NB4 (cell line): ENCODE measurements at regions not wholly inside any gene's neighbourhood (a gene's known extent, or its start where the extent isn't known, plus 50 kb on each side); places are given as distances from the start of the nearest gene placed in this dataset.

Experiments used
- DNase-seq: peaks from one replicate; pipeline ENCODE4 v3.0.0; 2010; ENCODE audit warnings: low read depth
- H3K4me3 ChIP-seq: one replicate; pipeline ENCODE4 v1.5.1; 2011; ENCODE audit warnings: mild to moderate bottlenecking, low read depth, low read length, moderate library complexity
- MYC ChIP-seq: IDR thresholded peaks from 2 replicates; pipeline ENCODE4 v1.6.1; 2011; ENCODE audit warnings: low read depth, low read length
- POLR2A ChIP-seq: IDR thresholded peaks from 2 replicates; pipeline ENCODE4 v1.6.1; 2011; ENCODE audit warnings: mild to moderate bottlenecking; ENCODE audit not compliant: insufficient read length; ENCODE audit errors: extremely low read depth
- TF ChIP-seq, protein P1 (sequence below): IDR thresholded peaks from one replicate; pipeline ENCODE4 v1.5.1; 2012; ENCODE audit warnings: low read depth, low read length
- TF ChIP-seq, protein P2 (sequence below): IDR thresholded peaks from 2 replicates; pipeline ENCODE4 v1.6.1; 2011; ENCODE audit warnings: low read depth, low read length

DNA sequence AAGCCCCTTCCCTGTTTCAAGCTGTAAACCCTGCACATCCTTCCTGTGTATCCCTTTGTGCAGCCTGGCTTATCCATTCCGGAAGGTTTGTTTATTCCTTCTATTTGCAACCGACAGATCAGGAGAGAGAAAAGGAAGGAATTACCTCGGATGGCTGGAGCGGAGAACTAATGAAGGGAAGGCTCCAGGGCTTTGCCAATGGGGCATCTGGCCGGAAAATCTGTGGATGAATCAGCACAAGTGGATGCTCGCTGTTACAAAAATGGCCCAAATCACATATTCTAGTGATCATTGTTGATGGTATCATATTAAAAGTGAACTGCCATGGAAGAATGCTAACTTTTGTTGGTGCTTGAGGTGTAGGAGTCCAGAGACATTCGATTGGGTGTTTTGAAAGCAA, 97.1 kb downstream of the AQP4 start:
- DNase-seq: no peak
- TF ChIP-seq, protein P1, sequence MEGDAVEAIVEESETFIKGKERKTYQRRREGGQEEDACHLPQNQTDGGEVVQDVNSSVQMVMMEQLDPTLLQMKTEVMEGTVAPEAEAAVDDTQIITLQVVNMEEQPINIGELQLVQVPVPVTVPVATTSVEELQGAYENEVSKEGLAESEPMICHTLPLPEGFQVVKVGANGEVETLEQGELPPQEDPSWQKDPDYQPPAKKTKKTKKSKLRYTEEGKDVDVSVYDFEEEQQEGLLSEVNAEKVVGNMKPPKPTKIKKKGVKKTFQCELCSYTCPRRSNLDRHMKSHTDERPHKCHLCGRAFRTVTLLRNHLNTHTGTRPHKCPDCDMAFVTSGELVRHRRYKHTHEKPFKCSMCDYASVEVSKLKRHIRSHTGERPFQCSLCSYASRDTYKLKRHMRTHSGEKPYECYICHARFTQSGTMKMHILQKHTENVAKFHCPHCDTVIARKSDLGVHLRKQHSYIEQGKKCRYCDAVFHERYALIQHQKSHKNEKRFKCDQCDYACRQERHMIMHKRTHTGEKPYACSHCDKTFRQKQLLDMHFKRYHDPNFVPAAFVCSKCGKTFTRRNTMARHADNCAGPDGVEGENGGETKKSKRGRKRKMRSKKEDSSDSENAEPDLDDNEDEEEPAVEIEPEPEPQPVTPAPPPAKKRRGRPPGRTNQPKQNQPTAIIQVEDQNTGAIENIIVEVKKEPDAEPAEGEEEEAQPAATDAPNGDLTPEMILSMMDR: no peak
- TF ChIP-seq, protein P2, sequence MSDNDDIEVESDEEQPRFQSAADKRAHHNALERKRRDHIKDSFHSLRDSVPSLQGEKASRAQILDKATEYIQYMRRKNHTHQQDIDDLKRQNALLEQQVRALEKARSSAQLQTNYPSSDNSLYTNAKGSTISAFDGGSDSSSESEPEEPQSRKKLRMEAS: no peak
- TF ChIP-seq MYC: no peak
- TF ChIP-seq POLR2A: no peak
- no peak overlapping the region for H3K4me3 ChIP-seq

DNA sequence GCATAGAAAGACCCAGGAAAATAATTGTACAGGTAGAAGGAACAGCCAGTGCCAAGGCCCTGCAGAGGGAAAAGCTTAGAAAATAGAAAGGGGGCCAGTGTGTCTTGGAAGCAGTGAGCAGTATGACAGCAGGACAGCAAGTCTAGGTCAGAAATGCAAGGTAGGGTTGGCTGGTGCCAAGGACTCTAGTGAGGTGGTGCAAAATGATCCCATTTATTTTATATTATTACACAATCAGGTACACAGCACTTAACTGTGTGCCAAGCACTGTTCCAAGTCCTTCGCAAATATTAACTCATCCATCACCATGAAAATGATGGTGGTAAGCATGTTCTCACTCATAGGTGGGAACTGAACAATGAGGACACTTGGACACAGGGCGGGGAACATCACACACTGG, 100.0 kb downstream of the AQP4 start:
- H3K4me3 ChIP-seq: no peak overlapping the region
- no peak for TF ChIP-seq POLR2A
- TF ChIP-seq, protein P2: no peak
- TF ChIP-seq MYC: no peak
- TF ChIP-seq, protein P1: no peak
- no peak for DNase-seq

DNA sequence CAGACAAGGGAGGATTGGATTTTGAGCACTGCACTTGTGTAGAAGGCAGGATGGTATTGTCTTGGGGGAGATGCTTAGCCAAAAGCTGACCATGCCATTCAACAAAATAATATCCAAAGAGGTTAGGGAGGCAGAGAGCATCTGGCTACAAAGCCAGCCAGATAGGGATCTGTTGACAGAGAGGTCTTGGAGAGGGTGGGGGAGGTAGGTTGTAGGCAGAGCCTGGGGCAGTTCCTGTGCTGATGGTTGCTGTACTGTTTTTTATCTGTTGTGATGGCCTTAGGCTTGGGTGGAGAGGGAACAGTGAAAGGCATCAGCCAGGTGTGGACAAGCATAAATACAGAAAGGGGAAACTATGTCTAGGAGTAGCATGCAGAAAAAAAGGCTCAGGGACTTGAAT, 100.9 kb downstream of the AQP4 start:
- no peak for TF ChIP-seq POLR2A
- TF ChIP-seq, protein P1: no peak
- TF ChIP-seq, protein P2: no peak
- no peak for TF ChIP-seq MYC
- DNase-seq: no peak
- H3K4me3 ChIP-seq: no peak overlapping the region

DNA sequence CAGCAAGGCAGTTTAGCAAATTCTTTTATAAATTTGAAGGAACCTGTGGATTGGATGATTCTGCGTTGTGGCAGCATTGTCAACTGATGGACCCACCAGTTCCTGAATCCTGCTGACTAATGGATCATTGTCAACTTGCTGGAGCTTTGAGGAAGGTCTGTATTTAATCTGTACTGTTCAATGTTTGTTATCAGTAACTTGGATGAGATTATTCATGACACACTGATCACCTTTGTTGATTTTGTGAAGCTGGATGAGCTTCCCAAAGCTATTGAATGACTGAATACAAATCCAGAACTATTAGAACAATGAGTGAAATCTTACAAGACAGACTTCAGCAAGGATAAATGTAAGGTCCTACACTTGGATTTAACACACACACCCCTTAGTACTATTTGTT, 101.3 kb downstream of the AQP4 start:
- H3K4me3 ChIP-seq: no peak overlapping the region
- no peak for DNase-seq
- TF ChIP-seq, protein P2: no peak
- no peak for TF ChIP-seq MYC
- TF ChIP-seq, protein P1: no peak
- no peak for TF ChIP-seq POLR2A

DNA sequence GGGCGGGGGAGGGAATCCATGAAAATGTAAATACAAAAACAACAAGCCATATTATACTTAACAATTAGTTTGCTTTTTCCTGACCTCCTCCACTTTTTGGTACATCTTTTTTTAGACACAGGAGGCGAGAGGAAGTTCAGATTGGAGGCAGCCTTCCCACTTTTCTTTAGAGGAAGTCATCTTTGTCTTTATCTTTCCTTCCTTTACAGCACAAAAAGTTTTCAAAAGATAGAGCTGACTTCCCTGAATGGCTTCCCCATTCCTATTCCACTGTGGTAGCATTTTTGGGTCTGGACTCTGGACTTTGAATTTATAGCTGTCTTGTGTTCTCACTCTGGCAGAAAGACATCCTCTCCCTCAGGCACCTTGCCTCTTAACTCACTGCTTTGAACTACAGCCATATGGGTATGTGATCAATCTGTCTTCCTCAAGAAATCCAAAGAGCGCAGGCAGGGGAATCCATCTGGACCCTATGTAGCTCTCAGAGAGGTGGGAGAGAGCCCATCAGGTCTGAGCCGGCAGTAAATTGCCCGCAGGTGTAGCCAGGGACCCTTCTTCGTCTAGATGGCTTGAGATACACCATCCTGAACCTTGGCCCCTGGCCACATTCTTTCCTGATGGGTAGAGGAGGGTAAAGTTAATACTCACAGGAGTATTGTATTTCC, 101.9 kb downstream of the AQP4 start:
- TF ChIP-seq, protein P2: no peak
- TF ChIP-seq, protein P1: no peak
- TF ChIP-seq MYC: no peak
- no peak for TF ChIP-seq POLR2A
- no peak for DNase-seq
- H3K4me3 ChIP-seq: no peak overlapping the region
